ENCODE measurements at regions not wholly inside any gene's neighbourhood (a gene's known extent, or its start where the extent isn't known, plus 50 kb on each side); places are given as distances from the start of the nearest gene placed in this dataset.

- Histone ChIP-seq H3K27ac (ENCODE audit: low read depth, low read length, poor library complexity, severe bottlenecking) (no peak overlapping the region), H3K79me2 (ENCODE audit: insufficient read depth, low read length) (no peaks in the 10 kb centered on the region), H3K4me2 (ENCODE audit: low read length) (no peak overlapping the region), H4K20me1 (ENCODE audit: insufficient read depth, low read length) (no peaks in the 10 kb centered on the region), H3K4me1 (ENCODE audit: insufficient read depth, low read length, severe bottlenecking) (no peaks in the 10 kb centered on the region), H3K27me3 (ENCODE audit: insufficient read depth, low read length) (no peaks in the 10 kb centered on the region), H2AFZ (ENCODE audit: low read length) (no peak overlapping the region), H3K9ac (ENCODE audit: low read length) (no peak overlapping the region), H3K4me3 (ENCODE audit: low read depth, low read length, poor library complexity, severe bottlenecking) (no peak overlapping the region), H3K9me3 (ENCODE audit: low read length) (no peaks in the 10 kb centered on the region), H3K36me3 (ENCODE audit: insufficient read depth, low read length) (no peaks in the 10 kb centered on the region), H3K9me2 (ENCODE audit: low read depth, low read length) (no peaks in the 10 kb centered on the region), H3F3A (ENCODE audit: insufficient read depth, low read length) (no peaks in the 10 kb centered on the region)
- no peak for TF ChIP-seq EZH2 (IDR thresholded peaks at IDR 0.05; ENCODE audit: borderline replicate concordance, low read length)
- TF ChIP-seq CTCF (IDR thresholded peaks at IDR 0.05; ENCODE audit: low read length): no peak
Observed at GRCh38 chr1:88451856-88452255, 232.2 kb upstream of the PKN2 start.

- H4K20me1 ChIP-seq (ENCODE audit: insufficient read depth, low read length): no peaks in the 10 kb centered on the region
- H3K4me1 ChIP-seq (ENCODE audit: insufficient read depth, low read length, severe bottlenecking): no peaks in the 10 kb centered on the region
- H3K79me2 ChIP-seq (ENCODE audit: insufficient read depth, low read length): no peaks in the 10 kb centered on the region
Observed at GRCh38 chr1:88453295-88453694, 230.8 kb upstream of the PKN2 start.

GRCh38 chr1:88454781-88455180 lies 229.3 kb upstream of the PKN2 start:
- Histone ChIP-seq H3K27me3 (ENCODE audit: insufficient read depth, low read length) (no peaks in the 10 kb centered on the region), H3K9me2 (ENCODE audit: low read depth, low read length) (no peaks in the 10 kb centered on the region), H3K4me2 (ENCODE audit: low read length) (no peak overlapping the region), H3F3A (ENCODE audit: insufficient read depth, low read length) (no peaks in the 10 kb centered on the region), H3K36me3 (ENCODE audit: insufficient read depth, low read length) (no peaks in the 10 kb centered on the region), H3K9me3 (ENCODE audit: low read length) (no peaks in the 10 kb centered on the region), H2AFZ (ENCODE audit: low read length) (no peak overlapping the region), H3K4me3 (ENCODE audit: low read depth, low read length, poor library complexity, severe bottlenecking) (no peak overlapping the region), H3K27ac (ENCODE audit: low read depth, low read length, poor library complexity, severe bottlenecking) (no peak overlapping the region), H3K79me2 (ENCODE audit: insufficient read depth, low read length) (no peaks in the 10 kb centered on the region), H3K4me1 (ENCODE audit: insufficient read depth, low read length, severe bottlenecking) (no peaks in the 10 kb centered on the region), H3K9ac (ENCODE audit: low read length) (no peak overlapping the region), H4K20me1 (ENCODE audit: insufficient read depth, low read length) (no peaks in the 10 kb centered on the region)
- TF ChIP-seq EZH2 (IDR thresholded peaks at IDR 0.05; ENCODE audit: borderline replicate concordance, low read length) (no peak), CTCF (IDR thresholded peaks at IDR 0.05; ENCODE audit: low read length) (no peak)

More at GRCh38 chr1:88453295-88453694, 230.8 kb upstream of the PKN2 start:
- H3K36me3 ChIP-seq (ENCODE audit: insufficient read depth, low read length): no peaks in the 10 kb centered on the region
- H3K27ac ChIP-seq (ENCODE audit: low read depth, low read length, poor library complexity, severe bottlenecking): no peak overlapping the region
- H2AFZ ChIP-seq (ENCODE audit: low read length): no peak overlapping the region
- no peaks in the 10 kb centered on the region for H3K9me2 ChIP-seq (ENCODE audit: low read depth, low read length)
- no peaks in the 10 kb centered on the region for H3K27me3 ChIP-seq (ENCODE audit: insufficient read depth, low read length)
- H3K9me3 ChIP-seq (ENCODE audit: low read length): no peaks in the 10 kb centered on the region
- H3K4me2 ChIP-seq (ENCODE audit: low read length): no peak overlapping the region
- H3K4me3 ChIP-seq (ENCODE audit: low read depth, low read length, poor library complexity, severe bottlenecking): no peak overlapping the region
- H3F3A ChIP-seq (ENCODE audit: insufficient read depth, low read length): no peaks in the 10 kb centered on the region
- no peak overlapping the region for H3K9ac ChIP-seq (ENCODE audit: low read length)
- no peak for TF ChIP-seq CTCF (IDR thresholded peaks at IDR 0.05; ENCODE audit: low read length)
- TF ChIP-seq EZH2 (IDR thresholded peaks at IDR 0.05; ENCODE audit: borderline replicate concordance, low read length): no peak

Data from OCI-LY1 (cell line).